H9 (cell line): ENCODE measurements at regions not wholly inside any gene's neighbourhood (a gene's known extent, or its start where the extent isn't known, plus 50 kb on each side); places are given as distances from the start of the nearest gene placed in this dataset.
"Not testable (repeated sequence)": the region's sequence is repeated elsewhere in the genome, so short reads cannot be mapped to it uniquely, and the experiment has no call there.

ENCODE experiments used
- DNase-seq: peaks from one replicate; pipeline ENCODE4 v3.0.0-alpha.2; 2017
- H2AFZ ChIP-seq: one replicate; pipeline ENCODE4 v1.6.1; 2013; ENCODE audit warnings: mild to moderate bottlenecking, low read length, control low read depth, moderate library complexity
- H2AK5ac ChIP-seq: 2 replicates; pipeline ENCODE4 v1.6.1; 2013; ENCODE audit warnings: low read length, control low read depth, mixed read lengths; ENCODE audit not compliant: insufficient read length
- H2BK120ac ChIP-seq: one replicate; pipeline ENCODE4 v1.6.1; 2013; ENCODE audit warnings: low read depth, mild to moderate bottlenecking, low read length, control low read depth, inconsistent platforms; ENCODE audit not compliant: poor library complexity, severe bottlenecking
- H2BK12ac ChIP-seq: 2 replicates; pipeline ENCODE4 v1.6.1; 2013; ENCODE audit warnings: low read length, control low read depth, mixed read lengths, low read depth; ENCODE audit not compliant: insufficient read length
- H2BK15ac ChIP-seq: 2 replicates; pipeline ENCODE4 v1.6.1; 2013; ENCODE audit warnings: low read depth, low read length, control low read depth
- H2BK20ac ChIP-seq: one replicate; pipeline ENCODE4 v1.6.1; 2013; ENCODE audit warnings: low read depth, mild to moderate bottlenecking, low read length, control low read depth, inconsistent platforms; ENCODE audit not compliant: poor library complexity, severe bottlenecking
- H2BK5ac ChIP-seq: 2 replicates; pipeline ENCODE4 v1.6.1; 2013; ENCODE audit warnings: low read length, control low read depth, mixed read lengths; ENCODE audit not compliant: insufficient read length
- H3K14ac ChIP-seq: 2 replicates; pipeline ENCODE4 v1.6.1; 2013; ENCODE audit warnings: low read length, control low read depth; ENCODE audit not compliant: insufficient read depth
- H3K18ac ChIP-seq: 2 replicates; pipeline ENCODE4 v1.6.1; 2013; ENCODE audit warnings: low read depth, mild to moderate bottlenecking, mixed read lengths, low read length, control low read depth; ENCODE audit not compliant: insufficient read length
- H3K23ac ChIP-seq: 2 replicates; pipeline ENCODE4 v1.6.1; 2013; ENCODE audit warnings: low read length, control low read depth, mixed read lengths, low read depth; ENCODE audit not compliant: insufficient read length
- H3K23me2 ChIP-seq: 2 replicates; pipeline ENCODE4 v1.6.1; 2013; ENCODE audit warnings: low read depth, mild to moderate bottlenecking, mixed read lengths, low read length, control low read depth; ENCODE audit not compliant: insufficient read length, poor library complexity, severe bottlenecking
- H3K27ac ChIP-seq: 2 replicates; pipeline ENCODE4 v1.5.1; 2013; ENCODE audit warnings: low read length, control low read depth, mixed read lengths, low read depth; ENCODE audit not compliant: insufficient read length
- H3K27me3 ChIP-seq: 2 replicates; pipeline ENCODE4 v1.6.1; 2013; ENCODE audit warnings: low read length, control low read depth, inconsistent platforms; ENCODE audit not compliant: insufficient read depth
- H3K4ac ChIP-seq: 2 replicates; pipeline ENCODE4 v1.6.1; 2013; ENCODE audit warnings: low read depth, mild to moderate bottlenecking, control low read depth, inconsistent platforms, low read length, moderate library complexity
- H3K4me1 ChIP-seq: 2 replicates; pipeline ENCODE4 v1.6.1; 2013; ENCODE audit warnings: low read length, control low read depth, inconsistent platforms; ENCODE audit not compliant: insufficient read depth
- H3K4me2 ChIP-seq: 2 replicates; pipeline ENCODE4 v1.6.1; 2013; ENCODE audit warnings: low read length, control low read depth, mixed read lengths; ENCODE audit not compliant: insufficient read length, insufficient read depth
- H3K56ac ChIP-seq: 2 replicates; pipeline ENCODE4 v1.6.1; 2013; ENCODE audit warnings: low read depth, mild to moderate bottlenecking, mixed read lengths, low read length, control low read depth; ENCODE audit not compliant: insufficient read length
- H3K79me1 ChIP-seq: 2 replicates; pipeline ENCODE4 v1.6.1; 2013; ENCODE audit warnings: low read depth, mild to moderate bottlenecking, moderate library complexity, low read length, control low read depth, inconsistent platforms; ENCODE audit not compliant: insufficient read depth, poor library complexity, severe bottlenecking
- H3K79me2 ChIP-seq: 2 replicates; pipeline ENCODE4 v1.6.1; 2013; ENCODE audit warnings: low read length, control low read depth, inconsistent platforms; ENCODE audit not compliant: insufficient read depth
- H3K9ac ChIP-seq: 2 replicates; pipeline ENCODE4 v1.6.1; 2013; ENCODE audit warnings: low read length, control low read depth, mixed read lengths; ENCODE audit not compliant: insufficient read length; ENCODE audit errors: extremely low read depth
- H3K9me3 ChIP-seq: one replicate; pipeline ENCODE4 v1.6.1; 2013; ENCODE audit warnings: low read depth, low read length, inconsistent platforms; ENCODE audit not compliant: control insufficient read depth
- H3T11ph ChIP-seq: one replicate; pipeline ENCODE4 v1.6.1; 2013; ENCODE audit warnings: mild to moderate bottlenecking, low read length, control low read depth, inconsistent platforms
- H4K20me1 ChIP-seq: one replicate; pipeline ENCODE4 v1.6.1; 2013; ENCODE audit not compliant: control insufficient read depth, insufficient read length, insufficient read depth
- H4K5ac ChIP-seq: 2 replicates; pipeline ENCODE4 v1.6.1; 2013; ENCODE audit warnings: low read depth, mild to moderate bottlenecking, mixed read lengths, low read length, control low read depth; ENCODE audit not compliant: insufficient read length
- H4K8ac ChIP-seq: replicated peaks from 2 replicates; pipeline ENCODE4 v1.6.1; 2013; ENCODE audit warnings: low read length, control low read depth, mixed read lengths, low read depth; ENCODE audit not compliant: insufficient read length
- H4K91ac ChIP-seq: 2 replicates; pipeline ENCODE4 v1.6.1; 2013; ENCODE audit warnings: low read depth, mild to moderate bottlenecking, moderate library complexity, mixed read lengths, low read length, control low read depth; ENCODE audit not compliant: insufficient read length
- H3K27ac Mint-ChIP-seq, 3 experiments: 2 replicates in 2 of 3; 3 replicates in 1 of 3; pipeline ENCODE4 v1.8.0; 2020 to 2021; ENCODE audit warnings: mixed read lengths in 3 of 3, mild to moderate bottlenecking in 1 of 3, moderate library complexity in 1 of 3
- H3K27me3 Mint-ChIP-seq: 2 replicates; pipeline ENCODE4 v1.8.0; 2021; ENCODE audit warnings: low read depth, mild to moderate bottlenecking, moderate library complexity, mixed read lengths
- H3K36me3 Mint-ChIP-seq, 3 experiments: 2 replicates in 2 of 3; 3 replicates in 1 of 3; pipeline ENCODE4 v1.8.0; 2020 to 2021; ENCODE audit warnings: low read depth in 3 of 3, mixed read lengths in 3 of 3; ENCODE audit not compliant: insufficient read depth in 1 of 3
- H3K4me1 Mint-ChIP-seq, 2 experiments: 2 replicates each; pipeline ENCODE4 v1.8.0; 2020; ENCODE audit warnings: mixed read lengths in 2 of 2
- H3K4me3 Mint-ChIP-seq, 2 experiments: 2 replicates in 1 of 2; 3 replicates in 1 of 2; pipeline ENCODE4 v1.8.0; 2020 to 2021; ENCODE audit warnings: mild to moderate bottlenecking in 2 of 2, mixed read lengths in 2 of 2, moderate library complexity in 1 of 2
- H3K9me3 Mint-ChIP-seq, 2 experiments: 2 replicates in 1 of 2; 3 replicates in 1 of 2; pipeline ENCODE4 v1.8.0; 2020; ENCODE audit warnings: mild to moderate bottlenecking in 2 of 2, mixed read lengths in 2 of 2, moderate library complexity in 1 of 2
- WGBS: extraction: QIAGEN DNeasy Blood & Tissue Kit; methylation state at CpG from one replicate; pipeline ENCODE4 v1.1.7; 2013; ENCODE audit warnings: missing lambda C conversion rate, low lambda C conversion rate, mixed read lengths; ENCODE audit not compliant: insufficient read length; ENCODE audit errors: extremely low coverage; 5-methylcytosine and 5-hydroxymethylcytosine counted together

DNA sequence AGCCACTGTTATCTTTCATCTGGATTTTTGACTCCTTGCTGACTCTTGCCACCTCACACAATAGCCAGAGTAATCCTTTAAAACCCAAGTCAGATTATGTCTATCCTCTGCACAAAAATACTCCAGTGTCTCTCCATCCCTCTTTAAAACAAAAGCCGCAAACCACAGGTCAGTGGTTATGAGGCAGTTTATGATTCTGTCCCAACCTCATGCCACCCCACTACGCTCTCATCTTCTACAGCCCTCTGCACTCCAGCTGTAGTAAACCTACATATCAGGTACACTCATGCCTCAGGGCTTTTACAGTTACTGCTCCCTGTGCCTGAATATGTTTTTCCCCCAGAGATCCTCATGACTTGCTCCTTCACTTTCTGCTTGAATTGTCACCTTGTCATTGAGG, 113.6 kb downstream of the PRR15 start:
- H2AFZ ChIP-seq, result not testable (repeated sequence)

DNA sequence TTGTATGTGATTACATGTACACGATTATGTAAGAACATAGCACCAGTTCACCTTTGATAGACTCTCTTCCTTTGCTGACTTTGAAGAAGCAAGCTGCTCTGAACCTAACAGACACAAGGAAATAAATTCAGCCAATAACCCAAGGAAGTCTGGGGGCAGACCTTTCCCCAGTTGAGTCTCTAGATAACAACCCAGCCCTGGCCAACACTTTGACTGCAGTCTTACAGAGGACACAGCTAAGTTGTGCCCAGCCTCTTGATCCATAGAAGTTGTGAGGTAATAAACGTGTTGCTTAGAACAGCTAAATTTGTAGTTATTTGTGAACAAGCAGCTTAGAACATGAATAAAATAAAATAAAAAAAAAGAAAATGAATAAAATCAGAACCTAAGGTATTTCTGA, 116.3 kb downstream of the PRR15 start:
- not testable (repeated sequence) for H3K23ac ChIP-seq, H3K56ac ChIP-seq, H2AK5ac ChIP-seq, H4K20me1 ChIP-seq, H3K23me2 ChIP-seq, H3K9ac ChIP-seq, H4K5ac ChIP-seq, H3K9me3 Mint-ChIP-seq, H3K18ac ChIP-seq, H3K27ac Mint-ChIP-seq, H2BK5ac ChIP-seq, H3T11ph ChIP-seq, H3K27ac ChIP-seq, H2AFZ ChIP-seq, H2BK120ac ChIP-seq, H3K4ac ChIP-seq, H4K91ac ChIP-seq, H3K79me1 ChIP-seq, H3K14ac ChIP-seq, H3K4me1 ChIP-seq, DNase-seq, H2BK20ac ChIP-seq, H3K36me3 Mint-ChIP-seq, H2BK15ac ChIP-seq, H2BK12ac ChIP-seq, H3K4me3 Mint-ChIP-seq, H3K27me3 Mint-ChIP-seq, H3K4me2 ChIP-seq, H3K79me2 ChIP-seq, H4K8ac ChIP-seq, H3K9me3 ChIP-seq, H3K27me3 ChIP-seq
- H3K4me1 Mint-ChIP-seq, result peaks cover 7 to 13% of the 10 kb centered on the region in 2 experiments
- no CpG with 5 or more reads among the region's 2 CpGs for WGBS

More for the DNA sequence above, 113.6 kb downstream of the PRR15 start:
- H4K5ac ChIP-seq, H3K56ac ChIP-seq, H3K4me1 ChIP-seq, H2BK12ac ChIP-seq, H3K18ac ChIP-seq, H3T11ph ChIP-seq, H2BK120ac ChIP-seq, H3K36me3 Mint-ChIP-seq, H3K27ac ChIP-seq, H3K27ac Mint-ChIP-seq, H3K23ac ChIP-seq, H3K9me3 Mint-ChIP-seq, H3K4ac ChIP-seq, DNase-seq, H4K8ac ChIP-seq, H3K9me3 ChIP-seq, H3K4me3 Mint-ChIP-seq, H3K79me2 ChIP-seq, H3K79me1 ChIP-seq, H2BK15ac ChIP-seq, H2BK5ac ChIP-seq, H3K27me3 ChIP-seq, H3K9ac ChIP-seq, H3K23me2 ChIP-seq, H2BK20ac ChIP-seq, H3K14ac ChIP-seq, H4K91ac ChIP-seq, H2AK5ac ChIP-seq, H3K27me3 Mint-ChIP-seq, H4K20me1 ChIP-seq, H3K4me2 ChIP-seq: not testable (repeated sequence)
- no CpG with 5 or more reads among the region's 2 CpGs for WGBS
- H3K4me1 Mint-ChIP-seq, result peaks cover 5 to 10% of the 10 kb centered on the region in 2 experiments; a peak in 3 of 4 replicates
